ENCODE measurements at regions not wholly inside any gene's neighbourhood (a gene's known extent, or its start where the extent isn't known, plus 50 kb on each side); places are given as distances from the start of the nearest gene placed in this dataset.

DNA sequence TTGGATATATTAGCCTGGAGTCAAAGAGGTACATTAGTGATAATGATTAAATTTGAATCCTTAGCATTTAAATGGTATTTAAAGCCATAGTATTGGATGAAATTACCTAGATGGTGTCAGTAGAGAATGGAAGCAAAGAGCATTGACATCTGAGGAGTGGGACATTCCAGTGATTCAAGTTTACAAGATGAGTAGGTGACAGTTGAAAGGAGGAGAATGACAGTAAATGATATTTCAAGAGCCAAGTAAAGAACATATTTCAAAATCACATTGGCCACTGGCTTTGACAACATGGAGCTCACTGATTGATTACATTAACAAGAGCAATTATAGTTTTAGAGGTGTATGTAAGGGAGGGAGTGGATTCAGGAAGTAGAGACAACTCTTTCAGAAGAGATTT is 93.9 kb upstream of the MEF2C start:
- TF ChIP-seq EZH2 (IDR thresholded peaks at IDR 0.05; ENCODE audit: low read depth, low read length, severe bottlenecking) = no peak
- no peak for TF ChIP-seq ZNF274 (IDR thresholded peaks at IDR 0.05; ENCODE audit: borderline replicate concordance, extremely low read depth, low read length)
- TF ChIP-seq KDM4A (IDR thresholded peaks at IDR 0.05; ENCODE audit: low read depth, low read length, severe bottlenecking) = no peak
- TF ChIP-seq TAF7 (optimal IDR thresholded peaks at IDR 0.05; ENCODE audit: borderline replicate concordance, low read depth, low read length) = no peak
- TF ChIP-seq, protein P1, sequence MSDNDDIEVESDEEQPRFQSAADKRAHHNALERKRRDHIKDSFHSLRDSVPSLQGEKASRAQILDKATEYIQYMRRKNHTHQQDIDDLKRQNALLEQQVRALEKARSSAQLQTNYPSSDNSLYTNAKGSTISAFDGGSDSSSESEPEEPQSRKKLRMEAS (IDR thresholded peaks at IDR 0.05) = no peak
